A673 (cell line): ENCODE measurements at regions not wholly inside any gene's neighbourhood (a gene's known extent, or its start where the extent isn't known, plus 50 kb on each side); places are given as distances from the start of the nearest gene placed in this dataset.
A peak's percentile ranks its signal among the peaks of the same experiment; 100 is the strongest.

Source experiments
- EZH2 ChIP-seq: fragments of 200-600 bp; sonication (generic); IDR thresholded peaks from 2 replicates; pipeline ENCODE4 v1.6.1; 2017; ENCODE audit warnings: borderline replicate concordance, low read depth, mild to moderate bottlenecking, mixed read lengths, antibody characterized with exemption, low read length; ENCODE audit not compliant: poor library complexity, severe bottlenecking
- TF ChIP-seq, protein P1 (sequence below): fragments of 300-800, 200-600 bp; sonication (generic); conservative IDR thresholded peaks from 2 replicates; pipeline ENCODE4 v1.5.1; 2017; ENCODE audit warnings: low read depth, mild to moderate bottlenecking, antibody characterized with exemption, low read length, moderate library complexity, mixed read lengths

DNA sequence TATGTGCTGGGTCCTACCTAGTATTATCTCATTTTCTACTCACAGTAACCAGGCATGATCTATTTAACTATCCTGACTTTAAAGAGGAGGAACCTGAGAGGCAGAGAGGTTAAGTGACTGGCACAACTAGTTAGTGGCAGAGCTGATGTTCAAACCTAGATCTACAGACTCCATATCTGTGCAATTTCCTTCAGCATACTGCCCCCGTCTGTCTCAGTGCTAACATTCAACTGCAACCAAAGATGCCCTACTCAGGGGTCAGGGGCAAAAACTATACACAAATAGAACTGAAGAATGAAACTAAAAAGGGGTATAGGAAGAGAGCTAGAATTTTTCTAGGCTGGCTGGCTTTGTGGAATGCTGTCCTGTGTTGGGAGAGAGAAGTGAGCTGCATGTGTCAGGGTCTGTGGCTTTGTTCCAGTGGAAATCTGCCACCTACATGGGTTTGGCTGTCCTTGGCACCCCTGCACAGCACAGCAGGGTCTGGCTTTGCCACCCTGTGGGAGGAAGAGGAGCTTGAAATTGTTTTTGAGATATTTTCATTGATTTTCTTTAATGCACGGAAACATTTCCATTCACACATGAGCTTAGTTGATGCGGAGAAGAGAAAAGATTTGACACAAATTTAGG lies 368.5 kb downstream of the RPS6KC1 start:
- TF ChIP-seq, protein P1, sequence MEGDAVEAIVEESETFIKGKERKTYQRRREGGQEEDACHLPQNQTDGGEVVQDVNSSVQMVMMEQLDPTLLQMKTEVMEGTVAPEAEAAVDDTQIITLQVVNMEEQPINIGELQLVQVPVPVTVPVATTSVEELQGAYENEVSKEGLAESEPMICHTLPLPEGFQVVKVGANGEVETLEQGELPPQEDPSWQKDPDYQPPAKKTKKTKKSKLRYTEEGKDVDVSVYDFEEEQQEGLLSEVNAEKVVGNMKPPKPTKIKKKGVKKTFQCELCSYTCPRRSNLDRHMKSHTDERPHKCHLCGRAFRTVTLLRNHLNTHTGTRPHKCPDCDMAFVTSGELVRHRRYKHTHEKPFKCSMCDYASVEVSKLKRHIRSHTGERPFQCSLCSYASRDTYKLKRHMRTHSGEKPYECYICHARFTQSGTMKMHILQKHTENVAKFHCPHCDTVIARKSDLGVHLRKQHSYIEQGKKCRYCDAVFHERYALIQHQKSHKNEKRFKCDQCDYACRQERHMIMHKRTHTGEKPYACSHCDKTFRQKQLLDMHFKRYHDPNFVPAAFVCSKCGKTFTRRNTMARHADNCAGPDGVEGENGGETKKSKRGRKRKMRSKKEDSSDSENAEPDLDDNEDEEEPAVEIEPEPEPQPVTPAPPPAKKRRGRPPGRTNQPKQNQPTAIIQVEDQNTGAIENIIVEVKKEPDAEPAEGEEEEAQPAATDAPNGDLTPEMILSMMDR = 0 out of 2 replicates have a peak, but pooled peaks have one; percentile 13
- no peak for TF ChIP-seq EZH2
